RWPE2 (cell line): ENCODE measurements at regions not wholly inside any gene's neighbourhood (a gene's known extent, or its start where the extent isn't known, plus 50 kb on each side); places are given as distances from the start of the nearest gene placed in this dataset.

ENCODE experiments used
- ATAC-seq: fragments of 200-7000 bp; cut with Tn5 transposase; 3 replicates; pipeline ENCODE4 v1.9.1; 2021; ENCODE audit warnings: low read depth
- DNase-seq: peaks from one replicate; pipeline ENCODE4 v3.0.0-alpha.2; 2020; ENCODE audit warnings: low spot score
- H3K27ac ChIP-seq: fragments of 450-650 bp; 2 replicates; pipeline ENCODE4 v1.5.1; 2017; ENCODE audit warnings: mild to moderate bottlenecking; ENCODE audit not compliant: poor library complexity, severe bottlenecking
- H3K27me3 ChIP-seq: fragments of 250-450 bp; sonication (Bioruptor Pico); 2 replicates; pipeline ENCODE4 v1.5.1; 2021; ENCODE audit warnings: mild to moderate bottlenecking, moderate library complexity; ENCODE audit not compliant: insufficient read depth, poor library complexity, severe bottlenecking
- H3K36me3 ChIP-seq: fragments of 250-450 bp; sonication (Bioruptor Pico); 2 replicates; pipeline ENCODE4 v1.5.1; 2020; ENCODE audit warnings: low read depth, mild to moderate bottlenecking, moderate library complexity
- H3K4me1 ChIP-seq: fragments of 250-450 bp; sonication (Bioruptor Pico); 2 replicates; pipeline ENCODE4 v1.5.1; 2021; ENCODE audit warnings: mild to moderate bottlenecking, moderate library complexity; ENCODE audit not compliant: insufficient read depth, poor library complexity, severe bottlenecking
- H3K4me3 ChIP-seq: fragments of 250-450 bp; sonication (Bioruptor Pico); 2 replicates; pipeline ENCODE4 v1.5.1; 2021; ENCODE audit warnings: mild to moderate bottlenecking, moderate library complexity; ENCODE audit not compliant: severe bottlenecking
- H3K9me3 ChIP-seq: fragments of 250-450 bp; sonication (Bioruptor Pico); 2 replicates; pipeline ENCODE4 v1.5.1; 2021; ENCODE audit warnings: mild to moderate bottlenecking, moderate library complexity; ENCODE audit not compliant: severe bottlenecking
- TF ChIP-seq, protein P1 (sequence below): fragments of 450-650 bp; IDR thresholded peaks from one replicate; pipeline ENCODE4 v1.5.1; 2017; ENCODE audit warnings: mild to moderate bottlenecking, moderate library complexity; ENCODE audit not compliant: poor library complexity, severe bottlenecking

DNA sequence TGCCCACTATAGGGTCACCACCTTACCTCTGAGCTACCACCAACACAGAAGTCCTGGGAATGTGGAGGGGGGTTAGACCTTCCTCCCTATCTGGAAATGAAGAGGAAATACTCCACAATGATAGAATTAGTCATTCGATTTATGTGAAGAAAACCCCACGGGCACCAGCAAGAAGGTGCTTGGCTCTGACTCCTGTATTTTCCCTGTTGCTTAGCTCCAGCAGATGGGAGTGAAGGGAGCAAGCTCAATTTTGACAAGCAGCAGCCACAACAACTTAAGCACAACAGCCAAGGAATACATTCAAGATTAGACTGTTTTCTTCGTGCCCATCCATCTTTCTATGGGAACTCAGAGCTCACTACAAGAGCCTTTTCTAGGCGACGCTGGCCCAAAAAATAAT lies 191.7 kb downstream of the SPTSSA start:
- H3K4me1 ChIP-seq: no peaks in the 10 kb centered on the region
- DNase-seq (no peak), ATAC-seq (no peak)
- no peaks in the 10 kb centered on the region for H3K9me3 ChIP-seq
- H3K4me3 ChIP-seq: no peak overlapping the region
- H3K27ac ChIP-seq: no peak overlapping the region
- TF ChIP-seq, protein P1, sequence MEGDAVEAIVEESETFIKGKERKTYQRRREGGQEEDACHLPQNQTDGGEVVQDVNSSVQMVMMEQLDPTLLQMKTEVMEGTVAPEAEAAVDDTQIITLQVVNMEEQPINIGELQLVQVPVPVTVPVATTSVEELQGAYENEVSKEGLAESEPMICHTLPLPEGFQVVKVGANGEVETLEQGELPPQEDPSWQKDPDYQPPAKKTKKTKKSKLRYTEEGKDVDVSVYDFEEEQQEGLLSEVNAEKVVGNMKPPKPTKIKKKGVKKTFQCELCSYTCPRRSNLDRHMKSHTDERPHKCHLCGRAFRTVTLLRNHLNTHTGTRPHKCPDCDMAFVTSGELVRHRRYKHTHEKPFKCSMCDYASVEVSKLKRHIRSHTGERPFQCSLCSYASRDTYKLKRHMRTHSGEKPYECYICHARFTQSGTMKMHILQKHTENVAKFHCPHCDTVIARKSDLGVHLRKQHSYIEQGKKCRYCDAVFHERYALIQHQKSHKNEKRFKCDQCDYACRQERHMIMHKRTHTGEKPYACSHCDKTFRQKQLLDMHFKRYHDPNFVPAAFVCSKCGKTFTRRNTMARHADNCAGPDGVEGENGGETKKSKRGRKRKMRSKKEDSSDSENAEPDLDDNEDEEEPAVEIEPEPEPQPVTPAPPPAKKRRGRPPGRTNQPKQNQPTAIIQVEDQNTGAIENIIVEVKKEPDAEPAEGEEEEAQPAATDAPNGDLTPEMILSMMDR: no peak
- no peaks in the 10 kb centered on the region for H3K36me3 ChIP-seq
- H3K27me3 ChIP-seq: no peaks in the 10 kb centered on the region

DNA sequence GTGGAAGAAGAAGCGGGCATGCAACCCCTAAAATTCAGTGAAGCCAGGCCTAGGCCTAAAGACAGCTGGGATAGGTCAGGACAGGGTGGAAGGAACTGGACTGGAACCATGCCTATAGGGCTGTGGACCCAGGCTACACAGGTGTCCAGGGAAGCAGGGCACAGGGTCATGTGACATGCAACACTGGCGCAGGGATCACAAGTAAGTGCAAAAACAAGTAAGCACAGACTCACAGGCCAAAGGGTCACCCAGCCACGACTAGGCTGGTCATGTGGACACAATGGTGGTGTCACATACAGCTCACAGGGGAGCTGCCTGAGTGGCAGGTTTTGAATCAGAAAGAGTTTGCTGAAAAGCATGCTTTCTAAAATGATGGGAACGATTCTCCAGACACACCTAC lies 195.7 kb downstream of the SPTSSA start:
- Histone ChIP-seq H3K4me3 (no peak overlapping the region), H3K27ac (no peak overlapping the region), H3K9me3 (no peaks in the 10 kb centered on the region), H3K36me3 (no peaks in the 10 kb centered on the region), H3K4me1 (no peaks in the 10 kb centered on the region), H3K27me3 (no peaks in the 10 kb centered on the region)
- ATAC-seq: no peak
- TF ChIP-seq, protein P1: no peak
- no peak for DNase-seq

DNA sequence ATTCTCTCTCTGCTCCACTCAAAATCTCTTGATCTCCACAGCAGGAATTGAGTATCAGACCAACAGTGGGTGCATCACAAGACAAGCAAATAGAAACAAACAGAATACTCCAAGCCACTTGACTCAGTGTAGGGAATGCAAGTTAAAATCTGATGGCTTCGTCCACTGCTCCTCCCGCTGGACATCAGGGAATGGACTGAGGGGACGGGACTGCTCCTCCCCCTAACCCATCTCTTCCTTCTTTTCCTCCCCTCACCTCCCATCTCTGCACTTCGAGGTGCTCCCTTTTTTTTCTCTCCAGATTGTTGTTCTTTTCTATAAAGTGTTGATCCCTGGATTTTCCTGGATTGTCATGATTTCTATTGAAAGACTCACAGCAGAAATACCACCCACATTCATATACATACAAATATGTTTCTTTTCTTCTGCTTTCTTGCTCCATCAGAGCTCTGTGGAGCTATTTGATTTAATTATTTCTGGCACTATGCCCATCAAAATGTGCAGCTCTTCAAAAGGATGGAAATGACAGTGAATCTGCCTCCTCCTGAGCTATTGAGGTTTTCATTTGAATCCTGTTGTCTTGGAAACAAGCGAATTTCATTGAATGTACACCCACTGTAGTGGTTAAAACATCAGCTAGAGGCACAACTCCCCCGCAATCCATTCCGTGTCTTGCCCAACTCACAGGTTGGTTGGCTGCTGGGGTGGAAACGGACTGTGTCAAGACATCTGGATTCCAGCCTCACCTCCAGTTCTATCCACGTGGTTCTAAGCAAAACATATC lies 199.7 kb downstream of the SPTSSA start:
- Histone ChIP-seq H3K27ac (no peak overlapping the region), H3K36me3 (no peaks in the 10 kb centered on the region), H3K4me1 (no peaks in the 10 kb centered on the region), H3K27me3 (peaks cover 3% of the 10 kb centered on the region), H3K4me3 (no peak overlapping the region), H3K9me3 (no peaks in the 10 kb centered on the region)
- ATAC-seq: no peak
- TF ChIP-seq, protein P1: no peak
- no peak for DNase-seq

DNA sequence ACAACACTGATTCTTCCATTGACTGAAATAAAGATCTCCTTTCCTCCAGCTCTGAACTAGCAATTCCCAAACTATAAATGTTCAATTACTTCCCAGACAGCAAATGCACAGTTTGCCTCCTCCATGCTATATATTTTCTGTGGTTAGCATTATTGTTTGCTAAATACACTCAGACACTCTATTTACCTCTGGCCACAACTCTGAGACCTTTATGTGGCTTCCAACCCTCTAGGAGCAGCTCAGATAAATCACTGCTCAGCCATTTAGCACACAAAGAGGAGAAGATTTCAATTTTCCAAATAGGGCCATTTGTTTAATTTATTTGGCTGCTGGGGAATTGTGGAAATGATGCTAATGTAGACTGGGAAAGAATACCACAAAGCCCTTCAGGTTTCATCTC lies 202.0 kb downstream of the SPTSSA start:
- DNase-seq (no peak), ATAC-seq (no peak)
- no peak overlapping the region for H3K27ac ChIP-seq
- no peak overlapping the region for H3K4me3 ChIP-seq
- H3K36me3 ChIP-seq: no peaks in the 10 kb centered on the region
- H3K9me3 ChIP-seq: no peaks in the 10 kb centered on the region
- TF ChIP-seq, protein P1: no peak
- H3K4me1 ChIP-seq: no peaks in the 10 kb centered on the region
- H3K27me3 ChIP-seq: peaks cover 3% of the 10 kb centered on the region

DNA sequence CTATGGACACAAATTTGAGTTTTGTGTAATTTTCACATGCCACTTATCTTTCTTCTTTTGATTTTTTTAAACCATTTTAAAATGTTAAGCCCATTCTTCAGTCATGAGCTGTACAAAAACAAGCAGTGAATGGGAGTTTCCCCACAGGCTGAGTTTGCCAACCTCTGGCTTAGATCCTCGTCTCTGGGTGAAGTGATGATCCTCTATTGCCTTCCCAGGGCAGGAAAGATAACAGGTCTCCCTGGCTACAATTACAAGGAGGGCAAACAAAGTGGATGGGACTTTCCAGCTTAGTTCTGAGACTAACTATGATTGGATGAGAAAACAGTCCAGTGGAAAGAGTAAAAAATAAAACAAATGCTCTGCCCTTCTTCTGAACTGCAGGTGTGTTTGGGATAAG lies 203.7 kb downstream of the SPTSSA start:
- Histone ChIP-seq H3K36me3 (no peaks in the 10 kb centered on the region), H3K4me1 (no peaks in the 10 kb centered on the region), H3K27ac (no peak overlapping the region), H3K9me3 (no peaks in the 10 kb centered on the region), H3K4me3 (no peak overlapping the region), H3K27me3 (peaks cover 3% of the 10 kb centered on the region)
- TF ChIP-seq, protein P1: no peak
- DNase-seq (no peak), ATAC-seq (0 out of 3 replicates have a peak, but pooled peaks have one; percentile 29)
